ENCODE measurements at regions not wholly inside any gene's neighbourhood (a gene's known extent, or its start where the extent isn't known, plus 50 kb on each side); places are given as distances from the start of the nearest gene placed in this dataset.

GRCh38 chr3:94654096-94654495 lies 591.2 kb downstream of the NSUN3 start:
- no peaks in the 10 kb centered on the region for H3K27me3 Mint-ChIP-seq (ENCODE audit: low read depth in 3 of 3)
- TF ChIP-seq CTCF (IDR thresholded peaks at IDR 0.05), result no peak
- no peak overlapping the region for H3K4me3 Mint-ChIP-seq
- H3K4me1 ChIP-seq (ENCODE audit: control insufficient read depth in 1 of 2, insufficient read depth in 2 of 2, low read length in 2 of 2), result no peaks in the 10 kb centered on the region
- intact Hi-C loops (cut with micrococcal nuclease), result no loop called here
- no peaks in the 10 kb centered on the region for H3K36me3 ChIP-seq (replicated peaks in 1 of 2; ENCODE audit: control insufficient read depth in 1 of 2, insufficient read depth in 2 of 2, low read length in 2 of 2)
- H4K20me1 ChIP-seq (ENCODE audit: insufficient read depth, low read length), result no peaks in the 10 kb centered on the region
- 92% methylated on average over 1 of the region's 2 CpGs for WGBS (ENCODE audit: insufficient coverage)
- H3K9ac ChIP-seq (ENCODE audit: insufficient read depth, low read length, poor library complexity, severe bottlenecking), result no peak overlapping the region
- H2AFZ ChIP-seq (ENCODE audit: insufficient read depth, low read depth, low read length, poor library complexity, severe bottlenecking), result no peak overlapping the region
- H3K27ac Mint-ChIP-seq, result no peak overlapping the region
- no peak for DNase-seq
- H3K27me3 ChIP-seq (ENCODE audit: control insufficient read depth in 2 of 2, insufficient read depth in 2 of 2, low read length in 2 of 2), result no peaks in the 10 kb centered on the region
- peaks cover 19 to 28% of the 10 kb centered on the region in 2 donors for H3K9me3 ChIP-seq (replicated peaks in 1 of 2; ENCODE audit: control insufficient read depth in 1 of 2, insufficient read depth in 1 of 2, low read length in 2 of 2)
- no peak overlapping the region for H3K4me3 ChIP-seq (replicated peaks in 1 of 3; ENCODE audit: low read depth in 2 of 3, low read length in 3 of 3)
- no peaks in the 10 kb centered on the region for H3K79me2 ChIP-seq (ENCODE audit: insufficient read depth, low read length)
- no peak overlapping the region for H3K4me2 ChIP-seq (replicated peaks; ENCODE audit: extremely low read depth, low read length, poor library complexity, severe bottlenecking)
- no peak overlapping the region for H3K27ac ChIP-seq (ENCODE audit: low read depth in 1 of 2, low read length in 2 of 2)
- no peaks in the 10 kb centered on the region for H3K36me3 Mint-ChIP-seq
- H3K4me1 Mint-ChIP-seq, result no peaks in the 10 kb centered on the region
- peaks cover 2 to 18% (median 8%) of the 10 kb centered on the region in 7 donors for H3K9me3 Mint-ChIP-seq

- Mint-ChIP-seq H3K27me3 (ENCODE audit: low read depth in 3 of 3) (no peaks in the 10 kb centered on the region), H3K36me3 (no peaks in the 10 kb centered on the region), H3K27ac (no peak overlapping the region), H3K4me1 (no peaks in the 10 kb centered on the region), H3K4me3 (no peak overlapping the region), H3K9me3 (peaks cover 0 to 4% (median 0%) of the 10 kb centered on the region in 7 donors)
- H4K20me1 ChIP-seq (ENCODE audit: insufficient read depth, low read length), result no peaks in the 10 kb centered on the region
- H3K27ac ChIP-seq (ENCODE audit: low read depth in 1 of 2, low read length in 2 of 2), result no peak overlapping the region
- no peaks in the 10 kb centered on the region for H3K4me1 ChIP-seq (ENCODE audit: control insufficient read depth in 1 of 2, insufficient read depth in 2 of 2, low read length in 2 of 2)
- no peak for TF ChIP-seq CTCF (IDR thresholded peaks at IDR 0.05)
- H3K79me2 ChIP-seq (ENCODE audit: insufficient read depth, low read length), result no peaks in the 10 kb centered on the region
- H3K4me3 ChIP-seq (replicated peaks in 1 of 3; ENCODE audit: low read depth in 2 of 3, low read length in 3 of 3), result no peak overlapping the region
- H3K4me2 ChIP-seq (replicated peaks; ENCODE audit: extremely low read depth, low read length, poor library complexity, severe bottlenecking), result no peak overlapping the region
- H3K36me3 ChIP-seq (replicated peaks in 1 of 2; ENCODE audit: control insufficient read depth in 1 of 2, insufficient read depth in 2 of 2, low read length in 2 of 2), result no peaks in the 10 kb centered on the region
- H3K9me3 ChIP-seq (replicated peaks in 1 of 2; ENCODE audit: control insufficient read depth in 1 of 2, insufficient read depth in 1 of 2, low read length in 2 of 2), result peaks cover 0 to 3% of the 10 kb centered on the region in 2 donors
- no peak overlapping the region for H2AFZ ChIP-seq (ENCODE audit: insufficient read depth, low read depth, low read length, poor library complexity, severe bottlenecking)
- no peaks in the 10 kb centered on the region for H3K27me3 ChIP-seq (ENCODE audit: control insufficient read depth in 2 of 2, insufficient read depth in 2 of 2, low read length in 2 of 2)
- no peak overlapping the region for H3K9ac ChIP-seq (ENCODE audit: insufficient read depth, low read length, poor library complexity, severe bottlenecking)
- intact Hi-C loops (cut with micrococcal nuclease), result no loop called here
- DNase-seq, result no peak
These were observed 603.1 kb downstream of the NSUN3 start for GRCh38 chr3:94665922-94666321.

Data from CD14-positive monocyte (primary cell).